Loucy (cell line): ENCODE measurements at regions not wholly inside any gene's neighbourhood (a gene's known extent, or its start where the extent isn't known, plus 50 kb on each side); places are given as distances from the start of the nearest gene placed in this dataset.

Experiments used
- CTCF ChIP-seq: fragments of 200-600 bp; sonication (generic); conservative IDR thresholded peaks from 2 replicates; pipeline ENCODE4 v1.5.1; 2014; ENCODE audit warnings: mild to moderate bottlenecking, antibody characterized with exemption, low read length
- EZH2phosphoT487 ChIP-seq: fragments of 200-600 bp; IDR thresholded peaks from 2 replicates; pipeline ENCODE4 v1.6.1; 2018; ENCODE audit warnings: antibody characterized with exemption, mild to moderate bottlenecking, moderate library complexity, borderline replicate concordance

GRCh38 chr10:21260506-21261149 is 264.9 kb downstream of the SKIDA1 start:
- no peak for TF ChIP-seq CTCF
- no peak for TF ChIP-seq EZH2phosphoT487
